HG03378 (cell line): ENCODE measurements at regions not wholly inside any gene's neighbourhood (a gene's known extent, or its start where the extent isn't known, plus 50 kb on each side); places are given as distances from the start of the nearest gene placed in this dataset.
A peak's percentile ranks its signal among the peaks of the same experiment; 100 is the strongest.
"Not testable (repeated sequence)": the region's sequence is repeated elsewhere in the genome, so short reads cannot be mapped to it uniquely, and the experiment has no call there.

Source experiments
- ATAC-seq: cut with Tn5 transposase; IDR thresholded peaks from one replicate; pipeline ENCODE4 v1.9.1; 2021; ENCODE audit warnings: mild to moderate bottlenecking, moderate library complexity; ENCODE audit not compliant: unreplicated experiment

- no peak for ATAC-seq
These were observed 110.0 kb upstream of the DLG1 start for GRCh38 chr3:197408177-197408957.

GRCh38 chr3:197407526-197407925 is 109.1 kb upstream of the DLG1 start:
- no peak for ATAC-seq

- ATAC-seq, result no peak
These were observed 108.6 kb upstream of the DLG1 start for GRCh38 chr3:197407053-197407452.

GRCh38 chr3:197406266-197406665 is 107.9 kb upstream of the DLG1 start:
- no peak for ATAC-seq

GRCh38 chr3:197404754-197405153 is 106.3 kb upstream of the DLG1 start:
- no peak for ATAC-seq

GRCh38 chr3:197404030-197404429 is 105.6 kb upstream of the DLG1 start:
- ATAC-seq, result no peak

- not testable (repeated sequence) for ATAC-seq
These were observed 104.0 kb upstream of the DLG1 start for GRCh38 chr3:197402401-197402800.

- ATAC-seq, result no peak
These were observed 101.1 kb upstream of the DLG1 start for GRCh38 chr3:197399486-197399885.

GRCh38 chr3:197398286-197398878 is 100.0 kb upstream of the DLG1 start:
- ATAC-seq, result no peak

- ATAC-seq, result no peak
These were observed 99.4 kb upstream of the DLG1 start for GRCh38 chr3:197397838-197398237.

- ATAC-seq, result peak; percentile 60
These were observed 96.3 kb upstream of the DLG1 start for GRCh38 chr3:197394464-197395321.

- ATAC-seq, result not testable (repeated sequence)
These were observed 95.7 kb upstream of the DLG1 start for GRCh38 chr3:197394126-197394463.

- no peak for ATAC-seq
These were observed 95.3 kb upstream of the DLG1 start for GRCh38 chr3:197393711-197394110.

GRCh38 chr3:197392961-197393360 is 94.5 kb upstream of the DLG1 start:
- ATAC-seq, result no peak

- no peak for ATAC-seq
These were observed 83.0 kb upstream of the DLG1 start for GRCh38 chr3:197381371-197381770.

- no peak for ATAC-seq
These were observed 82.4 kb upstream of the DLG1 start for GRCh38 chr3:197380786-197381185.

- ATAC-seq, result no peak
These were observed 80.7 kb upstream of the DLG1 start for GRCh38 chr3:197378985-197379718.

GRCh38 chr3:197376735-197377555 is 78.5 kb upstream of the DLG1 start:
- no peak for ATAC-seq

GRCh38 chr3:197376020-197376419 is 77.6 kb upstream of the DLG1 start:
- no peak for ATAC-seq

GRCh38 chr3:197375001-197375441 is 76.6 kb upstream of the DLG1 start:
- no peak for ATAC-seq
